Heart left ventricle (tissue), 13 donors: ENCODE measurements at regions not wholly inside any gene's neighbourhood (a gene's known extent, or its start where the extent isn't known, plus 50 kb on each side); places are given as distances from the start of the nearest gene placed in this dataset.

ENCODE experiments used
- POLR2A ChIP-seq, 2 donors: fragments of 450-650 bp; IDR thresholded peaks; one replicate each; pipeline ENCODE4 v1.6.1; 2017; ENCODE audit warnings: antibody characterized with exemption in 2 of 2, mild to moderate bottlenecking in 2 of 2, moderate library complexity in 2 of 2
- TF ChIP-seq, protein P1 (sequence below), 12 donors: fragments of 200-600 bp; sonication (generic) in 4 of 12; IDR thresholded peaks; one replicate each; pipeline versions ENCODE4 v1.5.0 to v1.8.0; 2018 to 2022; ENCODE audit warnings: antibody characterized with exemption in 12 of 12, mild to moderate bottlenecking in 5 of 12
- donor health status: ischemic (EF 13 %, LVEDD 7.1; RV severe dilation, severe dysfunction).
- donor health status: DM: no; HTN: yes; CAD: no.
- donor health status: DM: no; HTN: no; CAD: no.
- donor health status: ischemic (EF 25% LVEDD 6.9; RV normal size, moderate dysfunction).
- donor health status: ischemic (EF 25% LVEDD 5.7; RV mildly dilated, moderate dysfunction).
- donor health status: ischemic (EF 35%, LVEDD 5.7; RV mildly dilated, moderate dysfunction).
- donor health status: nonischemic (EF 11% LVEDD 7.7; RV severe dilation, severe dysfunction).
- donor health status: DM: yes; HTN: yes; CAD: no.
- donor health status: PGD.
- donor health status: ischemic (EF 29% LVEDD 5.4; RV normal size, mild dysfunction).
- donor health status: nonischemic (EF 23%, LVEDD 6.1; RV moderate dilation, normal function).

DNA sequence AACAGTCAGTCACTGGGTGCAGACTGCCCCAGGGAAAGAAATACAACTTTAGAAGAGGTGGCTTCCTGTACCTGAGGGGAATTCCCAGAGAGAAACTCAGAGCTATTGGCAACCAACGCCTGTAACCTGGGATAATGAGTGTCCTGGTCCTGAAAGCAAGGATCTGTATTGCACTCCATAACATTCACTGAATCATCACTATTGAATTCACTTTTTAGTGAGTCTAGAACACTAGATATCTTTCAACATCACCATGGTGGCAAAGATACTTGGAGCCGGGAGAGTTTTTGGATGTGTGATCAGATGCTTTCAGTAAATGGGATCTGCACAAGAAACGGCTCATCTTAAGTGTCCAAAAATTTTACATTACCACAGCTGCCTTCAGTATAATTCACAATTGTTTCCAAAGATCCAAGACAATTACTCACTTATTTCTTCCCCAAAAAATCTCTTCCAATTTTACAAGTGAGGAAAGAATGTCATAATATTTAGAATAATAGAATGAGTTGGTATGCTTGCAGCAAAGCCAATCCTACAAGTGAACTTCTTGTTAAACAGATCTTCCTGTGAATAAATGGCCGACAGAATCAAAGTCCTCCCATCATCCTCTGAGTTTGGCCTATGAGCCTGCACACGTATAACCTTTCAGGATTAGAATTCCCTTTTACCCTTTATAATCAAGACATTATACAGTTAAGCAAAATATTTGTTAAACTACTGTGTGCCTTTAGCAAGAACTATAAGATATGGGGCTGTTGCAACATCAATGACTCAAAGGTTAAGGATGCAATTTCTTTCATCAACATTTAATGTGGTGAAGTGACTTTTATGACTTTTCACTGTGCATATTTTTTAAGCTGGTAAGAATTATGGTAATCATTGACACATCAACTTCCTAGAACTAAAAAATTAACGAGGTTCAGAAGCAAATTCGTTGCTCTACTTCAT, 243.3 kb upstream of the COL8A1 start:
- TF ChIP-seq, protein P1, sequence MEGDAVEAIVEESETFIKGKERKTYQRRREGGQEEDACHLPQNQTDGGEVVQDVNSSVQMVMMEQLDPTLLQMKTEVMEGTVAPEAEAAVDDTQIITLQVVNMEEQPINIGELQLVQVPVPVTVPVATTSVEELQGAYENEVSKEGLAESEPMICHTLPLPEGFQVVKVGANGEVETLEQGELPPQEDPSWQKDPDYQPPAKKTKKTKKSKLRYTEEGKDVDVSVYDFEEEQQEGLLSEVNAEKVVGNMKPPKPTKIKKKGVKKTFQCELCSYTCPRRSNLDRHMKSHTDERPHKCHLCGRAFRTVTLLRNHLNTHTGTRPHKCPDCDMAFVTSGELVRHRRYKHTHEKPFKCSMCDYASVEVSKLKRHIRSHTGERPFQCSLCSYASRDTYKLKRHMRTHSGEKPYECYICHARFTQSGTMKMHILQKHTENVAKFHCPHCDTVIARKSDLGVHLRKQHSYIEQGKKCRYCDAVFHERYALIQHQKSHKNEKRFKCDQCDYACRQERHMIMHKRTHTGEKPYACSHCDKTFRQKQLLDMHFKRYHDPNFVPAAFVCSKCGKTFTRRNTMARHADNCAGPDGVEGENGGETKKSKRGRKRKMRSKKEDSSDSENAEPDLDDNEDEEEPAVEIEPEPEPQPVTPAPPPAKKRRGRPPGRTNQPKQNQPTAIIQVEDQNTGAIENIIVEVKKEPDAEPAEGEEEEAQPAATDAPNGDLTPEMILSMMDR (IDR thresholded peaks at IDR 0.05) = no peak
- no peak for TF ChIP-seq POLR2A (IDR thresholded peaks at IDR 0.05)
